K562 (cell line): ENCODE measurements at regions not wholly inside any gene's neighbourhood (a gene's known extent, or its start where the extent isn't known, plus 50 kb on each side); places are given as distances from the start of the nearest gene placed in this dataset.

Experiments
- ATF7 ChIP-seq: fragments of 450-650 bp; IDR thresholded peaks from 2 replicates; pipeline ENCODE4 v1.7.1; 2014; ENCODE audit warnings: mild to moderate bottlenecking, moderate library complexity
- CHD4 ChIP-seq: fragments of 200-600 bp; sonication (generic); IDR thresholded peaks from 3 replicates; pipeline ENCODE4 v1.6.1; 2012; ENCODE audit warnings: low read depth, mild to moderate bottlenecking, mixed read lengths, low read length, inconsistent platforms; ENCODE audit not compliant: insufficient read depth, insufficient replicate concordance, poor library complexity, severe bottlenecking
- CTCFL ChIP-seq: IDR thresholded peaks from 2 replicates; pipeline ENCODE4 v1.6.1; 2011; ENCODE audit warnings: borderline replicate concordance, low read depth, mild to moderate bottlenecking, moderate library complexity, low read length; ENCODE audit not compliant: insufficient read depth, poor library complexity, severe bottlenecking
- DDX20 ChIP-seq: fragments of 450-650 bp; IDR thresholded peaks from 2 replicates; pipeline ENCODE4 v1.6.1; 2016; ENCODE audit warnings: missing genetic modification characterization, low read depth, mild to moderate bottlenecking, missing compliant biosample characterization, moderate library complexity
- HDAC2 ChIP-seq: fragments of 450-650 bp; IDR thresholded peaks from 2 replicates; pipeline ENCODE4 v1.6.1; 2016; ENCODE audit warnings: mild to moderate bottlenecking
- HMGN3 ChIP-seq: IDR thresholded peaks from 2 replicates; pipeline ENCODE4 v1.6.1; 2011; ENCODE audit warnings: borderline replicate concordance, low read depth, mild to moderate bottlenecking, mixed read lengths, low read length; ENCODE audit not compliant: insufficient read length; ENCODE audit errors: extremely low read depth
- L3MBTL2 ChIP-seq: fragments of 450-650 bp; IDR thresholded peaks from 2 replicates; pipeline ENCODE4 v1.6.1; 2016; ENCODE audit warnings: mild to moderate bottlenecking, moderate library complexity
- NCOA1 ChIP-seq: fragments of 450-650 bp; IDR thresholded peaks from 2 replicates; pipeline ENCODE4 v1.6.1; 2016; ENCODE audit warnings: low read depth
- NCOA4 ChIP-seq: fragments of 450-650 bp; IDR thresholded peaks from 2 replicates; pipeline ENCODE4 v1.6.1; 2018; ENCODE audit warnings: mild to moderate bottlenecking; ENCODE audit not compliant: partially characterized antibody
- NFATC3 ChIP-seq: fragments of 450-650 bp; IDR thresholded peaks from 2 replicates; pipeline ENCODE4 v1.6.1; 2017; ENCODE audit warnings: mild to moderate bottlenecking
- POLR2G ChIP-seq: fragments of 200-400 bp; formaldehyde crosslinking; IDR thresholded peaks from 2 replicates; pipeline ENCODE4 v1.6.1; 2017; ENCODE audit warnings: low read depth, mild to moderate bottlenecking, antibody characterized with exemption, low read length, moderate library complexity
- POU5F1 ChIP-seq: fragments of 150-350 bp; IDR thresholded peaks from 2 replicates; pipeline ENCODE4 v1.6.1; 2014; ENCODE audit warnings: borderline replicate concordance, low read length, low read depth, mild to moderate bottlenecking; ENCODE audit not compliant: partially characterized antibody
- RBFOX2 ChIP-seq: fragments of 200-400 bp; formaldehyde crosslinking; IDR thresholded peaks from 2 replicates; pipeline ENCODE4 v1.6.1; 2017; ENCODE audit warnings: low read depth, mild to moderate bottlenecking, low read length, moderate library complexity
- SMARCA4 ChIP-seq: fragments of 450-650 bp; IDR thresholded peaks from 2 replicates; pipeline ENCODE4 v1.6.1; 2016
- SMC3 ChIP-seq: conservative IDR thresholded peaks from 2 replicates; pipeline ENCODE4 v1.6.1; 2011; ENCODE audit warnings: low read depth, low read length, improper control_type of control experiment; ENCODE audit not compliant: insufficient read depth
- ZNF175 ChIP-seq: fragments of 200-800 bp; sonication (Bioruptor generic); IDR thresholded peaks from 2 replicates; pipeline ENCODE4 v1.6.1; 2016; ENCODE audit warnings: low read depth, mild to moderate bottlenecking, missing genetic modification characterization, missing compliant biosample characterization
- ZNF444 ChIP-seq: fragments of 250-450 bp; sonication (Bioruptor Pico); IDR thresholded peaks from 2 replicates; pipeline ENCODE4 v1.4.0; 2020; ENCODE audit warnings: mild to moderate bottlenecking, moderate library complexity
- ZNF583 ChIP-seq: fragments of 250-450 bp; sonication (Bioruptor Pico); IDR thresholded peaks from 2 replicates; pipeline ENCODE4 v1.4.0; 2020
- ZNF699 ChIP-seq: fragments of 250-450 bp; sonication (Bioruptor Pico); IDR thresholded peaks from 2 replicates; pipeline ENCODE4 v1.8.0; 2021; ENCODE audit warnings: mild to moderate bottlenecking, moderate library complexity; ENCODE audit not compliant: insufficient replicate concordance
- TF ChIP-seq, protein P1 (sequence below): sonication (generic); IDR thresholded peaks from 2 replicates; pipeline ENCODE4 v1.6.1; 2016
- TF ChIP-seq, protein P2 (sequence below), 2 experiments: fragments of 450-650 bp; IDR thresholded peaks; 2 replicates each; pipeline ENCODE4 v1.6.1; 2018; ENCODE audit warnings: mild to moderate bottlenecking in 2 of 2, low read depth in 1 of 2; ENCODE audit not compliant: partially characterized antibody in 2 of 2
- TF ChIP-seq, protein P3 (sequence below): fragments of 250-450 bp; sonication (Bioruptor Pico); IDR thresholded peaks from 2 replicates; pipeline ENCODE4 v1.5.0; 2021

DNA sequence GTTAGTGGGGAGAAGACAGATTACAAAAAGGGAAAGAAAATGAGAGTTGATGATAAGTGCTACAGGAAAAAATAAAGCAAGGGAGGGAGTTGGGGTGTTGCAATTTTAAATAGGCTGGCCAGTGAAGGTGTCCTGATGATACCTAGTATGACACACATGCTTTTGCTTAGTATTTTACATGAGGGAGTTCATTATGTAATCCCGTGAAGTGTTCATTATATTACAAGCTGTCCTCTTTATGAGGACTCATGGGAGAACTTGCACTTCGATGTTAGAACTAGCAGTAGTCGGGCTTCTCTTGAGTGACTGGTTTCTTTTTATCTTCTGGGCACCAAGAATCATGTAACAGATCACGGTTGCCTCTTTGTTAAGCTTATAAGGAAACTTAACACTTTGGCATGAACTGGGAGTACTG, 102.3 kb upstream of the MTPN start (continued):
- TF ChIP-seq CTCFL (no peak), SMARCA4 (peak; percentile 43; the same call in 1 of the 2 replicates), HMGN3 (no peak), ZNF444 (CRISPR knock-in tag) (no peak), ZNF583 (CRISPR knock-in tag) (no peak), NCOA1 (no peak), ZNF699 (CRISPR knock-in tag) (no peak), CHD4 (peak; percentile 20), HDAC2 (0 out of 2 replicates have a peak, but pooled peaks have one; percentile 44), SMC3 (no peak), POU5F1 (no peak), NCOA4 (no peak), L3MBTL2 (peak; percentile 53; the same call in 1 of the 2 replicates), DDX20 (no peak), RBFOX2 (0 out of 2 replicates have a peak, but pooled peaks have one; percentile 16), ZNF175 (CRISPR knock-in tag) (no peak), POLR2G (no peak), NFATC3 (peak; percentile 56; the same call in 1 of the 2 replicates), ATF7 (peak; percentile 34; the same call in 1 of the 2 replicates)
- TF ChIP-seq, protein P1, sequence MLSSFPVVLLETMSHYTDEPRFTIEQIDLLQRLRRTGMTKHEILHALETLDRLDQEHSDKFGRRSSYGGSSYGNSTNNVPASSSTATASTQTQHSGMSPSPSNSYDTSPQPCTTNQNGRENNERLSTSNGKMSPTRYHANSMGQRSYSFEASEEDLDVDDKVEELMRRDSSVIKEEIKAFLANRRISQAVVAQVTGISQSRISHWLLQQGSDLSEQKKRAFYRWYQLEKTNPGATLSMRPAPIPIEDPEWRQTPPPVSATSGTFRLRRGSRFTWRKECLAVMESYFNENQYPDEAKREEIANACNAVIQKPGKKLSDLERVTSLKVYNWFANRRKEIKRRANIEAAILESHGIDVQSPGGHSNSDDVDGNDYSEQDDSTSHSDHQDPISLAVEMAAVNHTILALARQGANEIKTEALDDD = peak; percentile 84
- TF ChIP-seq, protein P2, sequence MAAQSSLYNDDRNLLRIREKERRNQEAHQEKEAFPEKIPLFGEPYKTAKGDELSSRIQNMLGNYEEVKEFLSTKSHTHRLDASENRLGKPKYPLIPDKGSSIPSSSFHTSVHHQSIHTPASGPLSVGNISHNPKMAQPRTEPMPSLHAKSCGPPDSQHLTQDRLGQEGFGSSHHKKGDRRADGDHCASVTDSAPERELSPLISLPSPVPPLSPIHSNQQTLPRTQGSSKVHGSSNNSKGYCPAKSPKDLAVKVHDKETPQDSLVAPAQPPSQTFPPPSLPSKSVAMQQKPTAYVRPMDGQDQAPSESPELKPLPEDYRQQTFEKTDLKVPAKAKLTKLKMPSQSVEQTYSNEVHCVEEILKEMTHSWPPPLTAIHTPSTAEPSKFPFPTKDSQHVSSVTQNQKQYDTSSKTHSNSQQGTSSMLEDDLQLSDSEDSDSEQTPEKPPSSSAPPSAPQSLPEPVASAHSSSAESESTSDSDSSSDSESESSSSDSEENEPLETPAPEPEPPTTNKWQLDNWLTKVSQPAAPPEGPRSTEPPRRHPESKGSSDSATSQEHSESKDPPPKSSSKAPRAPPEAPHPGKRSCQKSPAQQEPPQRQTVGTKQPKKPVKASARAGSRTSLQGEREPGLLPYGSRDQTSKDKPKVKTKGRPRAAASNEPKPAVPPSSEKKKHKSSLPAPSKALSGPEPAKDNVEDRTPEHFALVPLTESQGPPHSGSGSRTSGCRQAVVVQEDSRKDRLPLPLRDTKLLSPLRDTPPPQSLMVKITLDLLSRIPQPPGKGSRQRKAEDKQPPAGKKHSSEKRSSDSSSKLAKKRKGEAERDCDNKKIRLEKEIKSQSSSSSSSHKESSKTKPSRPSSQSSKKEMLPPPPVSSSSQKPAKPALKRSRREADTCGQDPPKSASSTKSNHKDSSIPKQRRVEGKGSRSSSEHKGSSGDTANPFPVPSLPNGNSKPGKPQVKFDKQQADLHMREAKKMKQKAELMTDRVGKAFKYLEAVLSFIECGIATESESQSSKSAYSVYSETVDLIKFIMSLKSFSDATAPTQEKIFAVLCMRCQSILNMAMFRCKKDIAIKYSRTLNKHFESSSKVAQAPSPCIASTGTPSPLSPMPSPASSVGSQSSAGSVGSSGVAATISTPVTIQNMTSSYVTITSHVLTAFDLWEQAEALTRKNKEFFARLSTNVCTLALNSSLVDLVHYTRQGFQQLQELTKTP (IDR thresholded peaks at IDR 0.05; ENCODE audit: low read depth in 1 of 2, partially characterized antibody in 2 of 2) = peak in 1 of 2 experiments; percentile 24
- TF ChIP-seq, protein P3, sequence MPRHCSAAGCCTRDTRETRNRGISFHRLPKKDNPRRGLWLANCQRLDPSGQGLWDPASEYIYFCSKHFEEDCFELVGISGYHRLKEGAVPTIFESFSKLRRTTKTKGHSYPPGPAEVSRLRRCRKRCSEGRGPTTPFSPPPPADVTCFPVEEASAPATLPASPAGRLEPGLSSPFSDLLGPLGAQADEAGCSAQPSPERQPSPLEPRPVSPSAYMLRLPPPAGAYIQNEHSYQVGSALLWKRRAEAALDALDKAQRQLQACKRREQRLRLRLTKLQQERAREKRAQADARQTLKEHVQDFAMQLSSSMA = no peak
